ENCODE measurements at regions not wholly inside any gene's neighbourhood (a gene's known extent, or its start where the extent isn't known, plus 50 kb on each side); places are given as distances from the start of the nearest gene placed in this dataset.
"Not testable (repeated sequence)": the region's sequence is repeated elsewhere in the genome, so short reads cannot be mapped to it uniquely, and the experiment has no call there.

DNA sequence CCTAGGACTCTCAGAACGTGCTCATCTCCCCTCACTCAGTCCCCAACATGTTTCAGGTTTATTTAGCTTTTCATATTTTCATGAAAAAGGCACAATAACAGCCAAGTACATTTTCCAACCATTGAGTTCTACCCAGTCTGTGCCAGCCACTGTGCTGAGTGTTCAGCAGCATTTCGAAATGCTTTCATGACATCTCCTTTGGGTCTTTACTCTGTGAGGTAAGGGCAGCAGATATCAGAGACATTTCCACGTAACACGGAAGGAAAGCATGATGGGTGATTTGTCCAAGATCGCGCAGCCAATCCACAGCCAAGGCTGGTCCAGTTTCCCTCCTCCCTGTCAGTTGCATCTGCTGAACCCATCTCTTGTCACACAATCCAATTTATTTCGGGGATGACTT, 192.6 kb upstream of the IRF2BP2 start:
- not testable (repeated sequence) for DNase-seq (ENCODE audit: extremely low read depth in 1 of 11, low read depth in 9 of 11, low spot score in 4 of 11)

GRCh38 chr1:234801636-234802035, 191.7 kb upstream of the IRF2BP2 start:
- DNase-seq (ENCODE audit: extremely low read depth in 1 of 11, low read depth in 9 of 11, low spot score in 4 of 11), result not testable (repeated sequence)

- not testable (repeated sequence) for DNase-seq (ENCODE audit: extremely low read depth in 1 of 11, low read depth in 9 of 11, low spot score in 4 of 11)
These were observed 191.2 kb upstream of the IRF2BP2 start for GRCh38 chr1:234801147-234801546.

DNA sequence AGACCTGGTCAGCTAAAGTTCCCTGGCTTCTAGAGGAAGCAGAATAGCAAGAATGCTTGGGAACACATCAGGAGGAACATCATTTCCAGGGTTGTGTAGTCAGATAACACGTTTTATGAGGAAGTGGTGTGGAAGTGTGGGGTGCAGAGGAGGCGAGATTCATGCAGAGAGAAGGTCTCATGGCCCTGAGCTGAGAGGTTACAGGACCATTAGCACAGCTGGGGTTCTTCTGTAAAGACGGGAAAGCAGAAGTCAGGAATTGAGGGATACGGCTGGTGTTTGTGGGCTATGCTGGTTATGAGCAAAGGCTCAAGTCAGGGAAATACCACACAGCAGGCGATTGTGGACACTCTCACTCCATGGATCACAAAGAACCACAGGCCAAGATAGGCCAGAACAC, 190.6 kb upstream of the IRF2BP2 start:
- not testable (repeated sequence) for DNase-seq (ENCODE audit: extremely low read depth in 1 of 11, low read depth in 9 of 11, low spot score in 4 of 11)

DNA sequence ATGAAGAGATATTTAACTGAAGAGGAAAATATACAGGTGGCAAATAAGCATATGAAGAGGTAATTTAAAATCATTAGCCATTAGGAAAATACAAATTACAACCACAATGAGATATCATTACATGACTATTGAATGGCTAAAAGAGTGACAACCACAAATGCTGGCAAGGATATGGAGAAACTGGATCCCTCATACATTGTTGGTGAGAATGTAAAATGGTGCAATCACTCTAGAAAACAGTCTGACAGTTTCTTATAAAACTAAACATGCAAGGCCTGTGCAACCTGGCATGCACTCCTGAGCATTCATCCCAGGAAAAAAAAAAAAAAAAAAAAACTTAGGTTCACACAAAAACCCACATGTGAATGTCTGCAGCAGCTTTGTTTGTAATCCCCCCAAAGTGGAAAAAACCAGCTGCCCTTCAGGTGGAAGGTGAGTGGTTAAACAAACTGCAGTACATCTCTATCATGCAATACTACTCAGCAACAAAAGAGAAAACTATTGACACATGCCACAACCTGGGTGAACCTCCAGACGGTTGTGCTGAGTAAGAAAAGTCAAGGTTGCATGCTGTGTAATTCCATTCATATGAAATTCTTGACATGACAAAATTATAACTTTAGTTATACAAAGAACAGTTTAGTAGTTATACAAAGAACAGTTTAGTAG, 189.2 kb upstream of the IRF2BP2 start:
- not testable (repeated sequence) for DNase-seq (ENCODE audit: extremely low read depth in 1 of 11, low read depth in 9 of 11, low spot score in 4 of 11)

DNA sequence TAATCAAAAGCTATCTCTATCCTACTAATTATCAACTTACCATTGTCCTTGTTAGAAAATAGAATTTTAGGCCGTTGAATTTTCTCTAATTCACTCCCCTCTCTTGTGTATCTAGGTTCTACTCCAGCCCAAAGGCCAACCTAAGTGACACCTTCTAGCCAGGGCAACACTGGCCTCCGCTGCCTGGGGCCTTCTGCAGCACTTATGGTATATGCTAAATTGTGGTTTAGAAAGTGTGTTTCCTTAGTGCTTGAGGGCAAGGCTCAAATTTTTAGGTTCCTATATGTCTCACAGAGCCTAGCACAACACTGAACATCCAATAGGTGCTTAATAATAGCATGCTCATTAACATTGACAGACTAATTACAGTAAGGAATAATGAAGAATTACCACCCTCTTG, 187.2 kb upstream of the IRF2BP2 start:
- DNase-seq (ENCODE audit: extremely low read depth in 1 of 11, low read depth in 9 of 11, low spot score in 4 of 11), result not testable (repeated sequence)

DNA sequence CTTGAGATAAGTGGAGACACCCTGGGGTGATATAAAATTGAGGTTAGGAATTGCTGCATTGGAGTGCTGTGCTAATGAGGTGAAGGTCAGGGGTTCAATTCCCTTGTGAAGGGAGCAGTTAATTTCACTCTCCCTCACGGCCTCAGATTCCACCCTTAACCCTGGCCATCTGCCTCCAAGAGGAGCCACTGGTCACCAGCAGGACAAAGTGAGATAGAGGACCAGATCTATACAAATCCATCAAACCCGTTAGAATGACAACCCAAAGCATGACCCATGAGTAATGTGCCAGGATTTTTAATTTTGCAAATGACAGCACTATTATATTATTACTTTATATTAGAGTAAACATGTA, 186.4 kb upstream of the IRF2BP2 start:
- not testable (repeated sequence) for DNase-seq (ENCODE audit: extremely low read depth in 1 of 11, low read depth in 9 of 11, low spot score in 4 of 11)

GRCh38 chr1:234795711-234796437, 185.9 kb upstream of the IRF2BP2 start:
- not testable (repeated sequence) for DNase-seq (ENCODE audit: extremely low read depth in 1 of 11, low read depth in 9 of 11, low spot score in 4 of 11)

- DNase-seq (ENCODE audit: extremely low read depth in 1 of 11, low read depth in 9 of 11, low spot score in 4 of 11), result not testable (repeated sequence)
These were observed 185.0 kb upstream of the IRF2BP2 start for GRCh38 chr1:234795007-234795406.

DNA sequence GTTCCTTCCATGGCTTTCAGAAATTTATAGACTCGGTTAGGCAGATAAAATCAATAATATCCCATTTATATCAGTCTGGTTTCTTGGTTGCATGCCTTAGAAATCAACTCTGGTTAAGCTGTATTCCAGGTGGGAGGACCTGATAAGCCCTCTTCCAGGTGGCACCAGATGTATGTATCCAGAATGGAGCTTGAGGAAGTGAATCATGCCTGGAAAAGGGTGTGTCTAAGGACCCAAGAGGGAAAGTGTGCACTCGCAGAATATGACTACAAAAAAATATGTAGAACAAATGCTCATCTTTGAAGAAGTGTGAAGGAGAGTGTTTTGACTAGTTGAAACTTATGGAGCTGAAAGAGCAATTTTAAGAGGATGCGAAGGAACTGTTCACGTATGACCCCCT, 184.5 kb upstream of the IRF2BP2 start:
- not testable (repeated sequence) for DNase-seq (ENCODE audit: extremely low read depth in 1 of 11, low read depth in 9 of 11, low spot score in 4 of 11)

- not testable (repeated sequence) for DNase-seq (ENCODE audit: extremely low read depth in 1 of 11, low read depth in 9 of 11, low spot score in 4 of 11)
These were observed 183.9 kb upstream of the IRF2BP2 start for GRCh38 chr1:234793924-234794323.

GRCh38 chr1:234792221-234792864, 182.4 kb upstream of the IRF2BP2 start:
- DNase-seq (ENCODE audit: extremely low read depth in 1 of 11, low read depth in 9 of 11, low spot score in 4 of 11), result not testable (repeated sequence)

GRCh38 chr1:234791615-234792014, 181.6 kb upstream of the IRF2BP2 start:
- not testable (repeated sequence) for DNase-seq (ENCODE audit: extremely low read depth in 1 of 11, low read depth in 9 of 11, low spot score in 4 of 11)

DNA sequence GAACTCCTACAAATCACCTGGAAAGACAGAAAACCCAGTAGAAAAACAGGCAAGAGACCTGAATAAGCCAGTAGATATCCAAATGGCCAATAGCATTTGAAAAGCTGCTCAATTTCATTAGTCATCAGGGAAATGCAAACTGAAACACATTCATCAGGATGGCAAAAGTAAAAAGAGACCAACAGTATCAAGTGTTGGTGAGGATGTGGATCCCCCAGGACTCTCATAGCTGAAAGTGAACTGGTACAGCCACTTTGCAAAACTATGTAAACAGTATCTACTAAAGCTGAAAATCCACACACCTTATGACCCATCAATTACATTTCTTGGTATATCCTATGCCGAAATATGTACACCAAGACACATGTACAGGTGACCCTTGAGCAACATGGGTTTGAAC, 180.4 kb upstream of the IRF2BP2 start:
- not testable (repeated sequence) for DNase-seq (ENCODE audit: extremely low read depth in 1 of 11, low read depth in 9 of 11, low spot score in 4 of 11)

DNA sequence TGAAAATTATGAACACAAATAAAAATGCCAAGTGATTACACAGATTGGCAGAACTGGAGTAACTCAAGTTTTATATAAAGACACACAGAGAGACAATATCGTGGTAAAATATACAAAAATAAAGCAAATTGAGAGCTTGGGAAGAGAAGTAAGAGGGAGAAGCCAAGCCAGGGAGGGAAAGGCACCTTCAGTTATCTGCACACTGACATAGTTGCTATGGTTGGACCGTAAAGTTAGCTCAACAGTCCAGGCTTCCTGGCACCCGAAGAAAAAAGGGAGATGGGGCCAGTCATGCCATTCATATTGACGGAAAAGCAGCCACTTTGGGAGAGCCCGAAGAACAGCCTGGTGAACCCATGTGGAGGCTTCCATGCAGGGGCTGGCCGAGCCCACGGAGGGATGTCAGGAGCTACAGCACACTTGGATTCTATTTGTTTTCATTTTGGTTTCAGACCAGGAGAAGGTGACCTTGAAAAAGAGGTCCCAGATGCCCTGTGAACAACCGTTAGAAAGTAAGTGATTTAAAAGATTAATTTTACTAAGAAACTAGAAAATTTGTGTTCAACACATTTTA, 177.1 kb upstream of the IRF2BP2 start:
- DNase-seq (ENCODE audit: extremely low read depth in 1 of 11, low read depth in 9 of 11, low spot score in 4 of 11), result not testable (repeated sequence)

DNA sequence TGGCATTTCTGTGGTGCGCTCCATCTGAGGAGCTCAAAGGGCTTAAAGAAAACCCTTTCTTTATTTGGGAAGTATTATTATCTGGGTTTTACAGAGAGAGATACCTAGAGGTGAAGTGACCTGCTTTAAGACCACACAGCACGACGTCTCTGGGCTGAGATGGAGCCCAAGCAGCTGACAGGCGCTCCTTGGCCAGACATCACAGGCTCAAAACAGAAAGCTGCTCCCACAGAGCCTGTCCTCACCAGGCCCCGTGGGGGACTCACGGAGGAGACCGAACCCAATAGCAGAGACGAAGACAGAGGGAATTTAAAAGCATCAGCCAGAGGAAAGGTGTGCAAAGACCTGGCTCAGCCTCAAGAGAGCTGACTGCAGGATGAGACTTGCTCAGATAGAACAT, 175.9 kb upstream of the IRF2BP2 start:
- DNase-seq (ENCODE audit: extremely low read depth in 1 of 11, low read depth in 9 of 11, low spot score in 4 of 11), result not testable (repeated sequence)

GRCh38 chr1:234785471-234785919, 175.5 kb upstream of the IRF2BP2 start:
- DNase-seq (ENCODE audit: extremely low read depth in 1 of 11, low read depth in 9 of 11, low spot score in 4 of 11), result not testable (repeated sequence)

GRCh38 chr1:234784108-234784507, 174.1 kb upstream of the IRF2BP2 start:
- DNase-seq (ENCODE audit: extremely low read depth in 1 of 11, low read depth in 9 of 11, low spot score in 4 of 11), result not testable (repeated sequence)

GRCh38 chr1:234782791-234783190, 172.8 kb upstream of the IRF2BP2 start:
- DNase-seq (ENCODE audit: extremely low read depth in 1 of 11, low read depth in 9 of 11, low spot score in 4 of 11), result no peak
